Astrocyte (in vitro differentiated cells and primary cell): ENCODE measurements at regions not wholly inside any gene's neighbourhood (a gene's known extent, or its start where the extent isn't known, plus 50 kb on each side); places are given as distances from the start of the nearest gene placed in this dataset.

Source experiments
- CTCF ChIP-seq: IDR thresholded peaks from 2 replicates; pipeline ENCODE4 v1.5.1; 2011; ENCODE audit warnings: low read depth, mild to moderate bottlenecking, inconsistent platforms, low read length, moderate library complexity; ENCODE audit not compliant: insufficient read depth
- EZH2 ChIP-seq: IDR thresholded peaks from 2 replicates; pipeline ENCODE4 v1.6.1; 2012; ENCODE audit warnings: mild to moderate bottlenecking, low read length, inconsistent platforms; ENCODE audit not compliant: insufficient read depth

GRCh38 chr4:12943069-12943468 is 541.1 kb downstream of the RAB28 start:
- TF ChIP-seq CTCF (no peak), EZH2 (no peak)
